M059J (cell line): ENCODE measurements at regions not wholly inside any gene's neighbourhood (a gene's known extent, or its start where the extent isn't known, plus 50 kb on each side); places are given as distances from the start of the nearest gene placed in this dataset.
"Not testable (repeated sequence)": the region's sequence is repeated elsewhere in the genome, so short reads cannot be mapped to it uniquely, and the experiment has no call there.

Experiments used
- DNase-seq: peaks from one replicate; pipeline ENCODE4 v3.0.0-alpha.2; 2012; ENCODE audit warnings: low read depth

- peak; percentile 80 for DNase-seq
Measured at GRCh38 chr14:50018201-50018932, 98.0 kb downstream of the VCPKMT start.

GRCh38 chr14:50018933-50019210 lies 97.5 kb downstream of the VCPKMT start:
- no peak for DNase-seq

GRCh38 chr14:50020184-50020583 lies 96.2 kb downstream of the VCPKMT start:
- no peak for DNase-seq

- no peak for DNase-seq
Measured at GRCh38 chr14:50020799-50021198, 95.6 kb downstream of the VCPKMT start.

GRCh38 chr14:50021261-50022031 lies 94.9 kb downstream of the VCPKMT start:
- DNase-seq: no peak

GRCh38 chr14:50022661-50023060 lies 93.7 kb downstream of the VCPKMT start:
- no peak for DNase-seq

- DNase-seq: peak; percentile 94
Measured at GRCh38 chr14:50023671-50024490, 92.5 kb downstream of the VCPKMT start.

- no peak for DNase-seq
Measured at GRCh38 chr14:50025073-50025472, 91.3 kb downstream of the VCPKMT start.

- peak; percentile 59 for DNase-seq
Measured at GRCh38 chr14:50025776-50026175, 90.6 kb downstream of the VCPKMT start.

GRCh38 chr14:50026396-50026795 lies 90.0 kb downstream of the VCPKMT start:
- peak; percentile 65 for DNase-seq

- DNase-seq: no peak
Measured at GRCh38 chr14:50027816-50028215, 88.6 kb downstream of the VCPKMT start.

- no peak for DNase-seq
Measured at GRCh38 chr14:50028458-50028857, 87.9 kb downstream of the VCPKMT start.

GRCh38 chr14:50030036-50030435 lies 86.3 kb downstream of the VCPKMT start:
- DNase-seq: no peak

- not testable (repeated sequence) for DNase-seq
Measured at GRCh38 chr14:50030911-50031310, 85.5 kb downstream of the VCPKMT start.

GRCh38 chr14:50031602-50032313 lies 84.6 kb downstream of the VCPKMT start:
- peak; percentile 51 for DNase-seq

- not testable (repeated sequence) for DNase-seq
Measured at GRCh38 chr14:50032462-50033167, 83.8 kb downstream of the VCPKMT start.

- peak; percentile 41 for DNase-seq
Measured at GRCh38 chr14:50035214-50035613, 81.2 kb downstream of the VCPKMT start.

GRCh38 chr14:50036211-50036610 lies 80.2 kb downstream of the VCPKMT start:
- DNase-seq: no peak

- DNase-seq: no peak
Measured at GRCh38 chr14:50036637-50037036, 79.7 kb downstream of the VCPKMT start.

- no peak for DNase-seq
Measured at GRCh38 chr14:50037240-50037639, 79.1 kb downstream of the VCPKMT start.

- no peak for DNase-seq
Measured at GRCh38 chr14:50037852-50038251, 78.5 kb downstream of the VCPKMT start.
